Subcutaneous abdominal adipose tissue (tissue), 5 donors: ENCODE measurements at regions not wholly inside any gene's neighbourhood (a gene's known extent, or its start where the extent isn't known, plus 50 kb on each side); places are given as distances from the start of the nearest gene placed in this dataset.
"Not testable (repeated sequence)": the region's sequence is repeated elsewhere in the genome, so short reads cannot be mapped to it uniquely, and the experiment has no call there.

ENCODE experiments used
- H3K27ac ChIP-seq: one replicate; pipeline ENCODE4 v1.7.0; 2013; ENCODE audit warnings: low read depth, mild to moderate bottlenecking, inconsistent platforms, low read length, moderate library complexity
- H3K27me3 ChIP-seq, 5 donors: one replicate each; pipeline ENCODE4 v1.7.0; 2013; ENCODE audit warnings: low read length in 5 of 5, inconsistent platforms in 1 of 5; ENCODE audit not compliant: control insufficient read depth in 5 of 5, insufficient read depth in 4 of 5
- H3K36me3 ChIP-seq, 5 donors: one replicate each; pipeline ENCODE4 v1.7.0; 2013; ENCODE audit warnings: low read length in 5 of 5; ENCODE audit not compliant: control insufficient read depth in 5 of 5, insufficient read depth in 5 of 5
- H3K4me1 ChIP-seq, 5 donors: one replicate each; pipeline ENCODE4 v1.7.0; 2013; ENCODE audit warnings: low read length in 5 of 5, mild to moderate bottlenecking in 3 of 5, moderate library complexity in 1 of 5; ENCODE audit not compliant: control insufficient read depth in 5 of 5, insufficient read depth in 5 of 5
- H3K4me3 ChIP-seq, 5 donors: one replicate each; pipeline ENCODE4 v1.7.0; 2013; ENCODE audit warnings: low read length in 5 of 5, low read depth in 1 of 5
- H3K9ac ChIP-seq, 5 donors: one replicate each; pipeline ENCODE4 v1.7.0; 2013; ENCODE audit warnings: low read length in 5 of 5, mild to moderate bottlenecking in 4 of 5, moderate library complexity in 3 of 5
- H3K9me3 ChIP-seq, 5 donors: one replicate each; pipeline ENCODE4 v1.7.0; 2013; ENCODE audit warnings: low read length in 5 of 5; ENCODE audit not compliant: control insufficient read depth in 5 of 5
- donor health status: healthy.
- donor health status: healthy.
- donor health status: healthy.
- donor health status: healthy.
- donor health status: healthy.

DNA sequence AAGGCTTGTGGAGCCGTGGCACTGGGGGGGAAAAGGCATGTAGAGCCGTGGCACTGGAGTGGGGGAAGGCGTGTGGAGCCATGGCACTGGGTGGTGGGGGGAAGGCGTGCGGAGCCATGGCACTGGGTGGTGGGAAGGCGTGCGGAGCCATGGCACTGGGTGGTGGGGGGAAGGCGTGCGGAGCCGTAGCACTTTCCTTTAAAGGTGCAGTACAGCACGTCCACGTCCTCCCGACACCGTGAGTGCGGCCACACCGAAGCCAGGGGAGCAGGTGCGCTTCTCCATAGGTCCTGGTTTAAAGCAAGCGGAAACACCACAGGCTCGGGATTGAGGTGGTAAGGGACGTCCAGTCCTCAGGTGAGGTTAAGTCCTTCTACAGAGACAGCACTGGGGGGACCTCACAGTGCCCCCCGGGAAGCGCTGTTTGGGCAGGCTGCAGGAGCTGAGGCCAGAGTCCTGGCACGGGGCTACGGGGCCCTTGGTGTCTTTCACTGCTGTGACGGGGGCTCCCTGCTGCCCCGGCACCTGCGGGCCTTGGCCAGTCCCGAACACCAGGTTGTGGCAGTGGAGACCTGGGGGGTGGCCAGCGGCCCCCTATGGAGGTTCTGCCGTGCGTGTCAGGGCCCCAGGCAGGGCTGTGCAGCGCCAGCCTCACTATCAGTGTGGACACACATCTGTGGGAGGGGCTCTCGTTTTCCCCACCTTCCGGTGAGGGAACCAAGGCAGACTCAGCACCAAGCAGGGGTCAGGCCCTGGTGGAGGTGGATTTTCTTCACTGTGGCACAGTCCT, 93.0 kb upstream of the CTDP1 start:
- Histone ChIP-seq H3K9me3 (peaks cover 0 to 3% (median 0%) of the 10 kb centered on the region in 5 donors), H3K27ac (no peak overlapping the region), H3K36me3 (no peaks in the 10 kb centered on the region), H3K27me3 (no peaks in the 10 kb centered on the region), H3K4me3 (no peak overlapping the region), H3K4me1 (peaks cover 13 to 45% (median 30%) of the 10 kb centered on the region in 5 donors), H3K9ac (no peak overlapping the region)

DNA sequence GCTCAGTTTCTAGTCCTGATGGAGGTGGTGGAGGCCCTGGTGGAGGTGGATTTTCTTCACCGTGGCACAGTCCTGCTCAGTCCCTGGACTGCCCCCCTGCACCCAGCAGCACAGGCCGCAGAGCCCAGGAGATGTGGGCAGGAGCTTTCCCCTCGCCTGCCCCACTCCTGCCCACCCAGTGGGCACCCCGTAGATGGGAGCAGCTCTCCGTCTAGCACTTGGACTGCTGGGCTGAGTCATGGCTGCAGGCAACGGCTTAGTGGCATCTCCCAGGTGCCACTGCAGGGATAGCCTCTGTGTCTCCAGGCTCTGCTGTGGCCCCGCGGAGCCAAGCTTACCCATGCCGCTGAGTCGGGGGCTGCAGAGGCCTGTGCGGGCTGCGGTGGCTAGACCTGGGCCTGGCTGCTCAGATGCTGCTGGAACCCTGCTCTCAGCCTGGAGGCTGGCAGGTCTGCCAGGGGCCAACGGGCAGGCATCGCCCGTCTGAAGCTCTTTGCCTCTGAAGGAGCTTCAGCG, 92.3 kb upstream of the CTDP1 start:
- Histone ChIP-seq H3K4me3 (no peak overlapping the region), H3K27ac (no peak overlapping the region), H3K36me3 (no peaks in the 10 kb centered on the region), H3K9ac (no peak overlapping the region), H3K9me3 (no peaks in the 10 kb centered on the region), H3K4me1 (peaks cover 13 to 45% (median 30%) of the 10 kb centered on the region in 5 donors), H3K27me3 (no peaks in the 10 kb centered on the region)

DNA sequence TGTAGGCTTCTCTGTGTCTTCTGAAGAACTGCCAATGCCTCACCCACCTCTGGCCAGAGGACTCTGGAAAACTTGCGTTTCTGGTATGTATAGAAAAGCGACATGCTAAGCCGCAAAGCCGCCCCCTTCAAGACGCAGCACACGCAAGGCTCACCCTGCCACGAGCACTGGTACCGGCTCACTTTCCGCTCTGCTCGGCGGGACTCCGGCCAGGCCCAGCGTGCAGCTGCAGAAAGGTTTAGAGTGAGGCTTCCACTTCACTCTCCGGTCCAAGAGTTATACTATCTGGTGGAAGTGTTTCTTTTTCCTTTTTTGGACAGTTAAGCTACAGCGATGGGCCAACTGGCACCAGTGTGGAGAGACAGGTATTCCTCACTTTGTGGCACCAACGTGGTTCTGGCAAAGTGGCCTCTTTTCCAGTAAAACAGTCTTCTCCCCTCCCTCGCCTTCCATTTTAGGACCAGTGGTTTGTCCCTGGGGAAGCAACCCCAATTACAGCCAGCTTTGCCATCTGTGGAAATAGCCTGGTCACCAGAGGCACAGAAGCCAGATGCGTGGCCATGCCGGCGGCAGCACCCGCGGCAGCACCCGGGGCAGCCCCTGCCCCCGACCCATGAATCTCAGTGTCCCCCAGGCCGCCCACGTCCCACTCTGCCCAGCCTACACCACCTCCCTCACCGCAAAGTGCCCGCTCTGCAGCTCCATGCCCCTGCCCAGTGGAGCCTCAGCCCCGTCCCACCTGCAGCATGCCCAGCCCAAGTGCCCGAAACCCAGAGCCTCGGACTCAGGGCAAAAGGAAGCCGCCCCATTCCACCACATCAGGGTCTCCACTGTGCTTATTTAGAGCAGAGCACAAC, 91.6 kb upstream of the CTDP1 start:
- peak overlapping the region; percentile 69 for H3K27ac ChIP-seq

DNA sequence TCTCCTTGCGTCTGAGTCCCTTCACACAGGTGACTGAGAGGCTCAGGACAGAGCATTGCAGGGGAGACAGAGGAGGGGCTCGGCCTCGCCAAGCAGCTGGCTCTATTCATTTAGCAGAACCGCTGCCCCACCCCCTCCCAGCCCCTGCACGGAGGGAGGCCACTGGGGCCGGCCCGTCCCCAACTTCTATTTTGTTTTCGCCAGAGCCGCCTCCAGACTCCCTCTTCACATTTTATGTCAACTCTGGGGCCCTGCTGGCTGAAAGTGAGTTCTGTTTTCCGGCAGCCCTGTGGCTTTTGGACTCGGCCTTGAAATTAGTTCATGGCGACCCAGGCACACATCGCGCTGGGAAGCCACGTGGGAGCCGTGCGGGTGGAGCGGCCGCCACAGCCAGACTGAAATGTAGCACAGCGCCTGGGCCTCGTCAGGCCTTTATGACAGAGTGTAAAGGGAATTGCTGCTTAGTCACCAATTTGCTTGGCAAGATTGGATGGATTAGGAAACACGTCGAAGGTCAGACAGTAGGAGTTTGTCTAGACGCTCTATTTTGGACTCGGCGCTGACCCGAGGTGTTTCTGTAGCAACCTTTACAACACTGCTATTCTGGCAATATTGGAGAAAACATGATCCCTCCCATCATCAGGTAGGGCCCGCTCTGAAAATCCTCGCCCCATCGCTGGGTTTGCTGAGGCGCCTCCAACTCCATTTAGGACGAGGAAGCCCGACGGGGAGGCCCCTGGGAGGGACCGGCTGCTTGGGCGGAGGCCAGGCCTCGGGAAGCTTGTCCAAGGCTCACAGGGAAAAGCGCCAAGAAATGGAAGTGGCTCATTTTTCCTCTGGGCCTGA, 90.7 kb upstream of the CTDP1 start:
- Histone ChIP-seq H3K4me1 (peaks cover 13 to 38% (median 30%) of the 10 kb centered on the region in 5 donors), H3K27ac (peak overlapping the region; percentile 69), H3K27me3 (no peaks in the 10 kb centered on the region), H3K9me3 (peaks cover 0 to 13% (median 4%) of the 10 kb centered on the region in 5 donors), H3K4me3 (no peak overlapping the region), H3K9ac (no peak overlapping the region), H3K36me3 (no peaks in the 10 kb centered on the region)

More for the DNA sequence above, 91.6 kb upstream of the CTDP1 start:
- no peaks in the 10 kb centered on the region for H3K36me3 ChIP-seq
- no peak overlapping the region for H3K9ac ChIP-seq
- H3K9me3 ChIP-seq: peaks cover 0 to 6% (median 4%) of the 10 kb centered on the region in 5 donors
- H3K27me3 ChIP-seq: no peaks in the 10 kb centered on the region
- no peak overlapping the region for H3K4me3 ChIP-seq
- peaks cover 13 to 42% (median 30%) of the 10 kb centered on the region in 5 donors for H3K4me1 ChIP-seq

DNA sequence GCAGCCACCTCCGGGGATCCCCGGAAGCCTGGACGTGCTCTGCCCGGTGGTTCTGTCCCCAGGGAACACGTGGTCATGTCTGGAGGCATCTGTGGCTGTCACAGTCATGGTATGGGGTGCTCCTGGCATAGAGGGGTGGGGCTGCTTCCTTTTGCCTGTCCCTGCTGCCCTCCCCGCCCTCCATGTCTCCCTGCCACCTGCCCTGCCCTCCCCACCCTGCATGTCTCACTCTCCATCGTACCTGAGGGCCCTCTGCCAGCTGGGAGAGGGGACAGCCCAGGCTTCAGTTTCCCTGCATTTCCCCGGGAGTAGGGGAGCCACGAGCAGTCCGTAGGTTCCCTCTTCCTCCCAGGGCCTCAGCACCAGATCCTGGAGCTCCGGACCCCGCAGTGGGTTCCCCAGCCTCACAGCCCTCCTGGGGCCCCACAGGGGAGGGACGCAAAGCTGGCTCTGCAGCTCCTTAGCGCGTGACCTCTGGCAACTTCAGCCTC, 90.0 kb upstream of the CTDP1 start:
- Histone ChIP-seq H3K27me3 (no peaks in the 10 kb centered on the region), H3K9ac (no peak overlapping the region), H3K4me3 (peak overlapping the region in 1 of 5 donors; percentile 34), H3K27ac (no peak overlapping the region), H3K4me1 (peaks cover 13 to 35% (median 30%) of the 10 kb centered on the region in 5 donors), H3K9me3 (peaks cover 0 to 13% (median 4%) of the 10 kb centered on the region in 5 donors), H3K36me3 (peaks cover 0 to 3% (median 0%) of the 10 kb centered on the region in 5 donors)

DNA sequence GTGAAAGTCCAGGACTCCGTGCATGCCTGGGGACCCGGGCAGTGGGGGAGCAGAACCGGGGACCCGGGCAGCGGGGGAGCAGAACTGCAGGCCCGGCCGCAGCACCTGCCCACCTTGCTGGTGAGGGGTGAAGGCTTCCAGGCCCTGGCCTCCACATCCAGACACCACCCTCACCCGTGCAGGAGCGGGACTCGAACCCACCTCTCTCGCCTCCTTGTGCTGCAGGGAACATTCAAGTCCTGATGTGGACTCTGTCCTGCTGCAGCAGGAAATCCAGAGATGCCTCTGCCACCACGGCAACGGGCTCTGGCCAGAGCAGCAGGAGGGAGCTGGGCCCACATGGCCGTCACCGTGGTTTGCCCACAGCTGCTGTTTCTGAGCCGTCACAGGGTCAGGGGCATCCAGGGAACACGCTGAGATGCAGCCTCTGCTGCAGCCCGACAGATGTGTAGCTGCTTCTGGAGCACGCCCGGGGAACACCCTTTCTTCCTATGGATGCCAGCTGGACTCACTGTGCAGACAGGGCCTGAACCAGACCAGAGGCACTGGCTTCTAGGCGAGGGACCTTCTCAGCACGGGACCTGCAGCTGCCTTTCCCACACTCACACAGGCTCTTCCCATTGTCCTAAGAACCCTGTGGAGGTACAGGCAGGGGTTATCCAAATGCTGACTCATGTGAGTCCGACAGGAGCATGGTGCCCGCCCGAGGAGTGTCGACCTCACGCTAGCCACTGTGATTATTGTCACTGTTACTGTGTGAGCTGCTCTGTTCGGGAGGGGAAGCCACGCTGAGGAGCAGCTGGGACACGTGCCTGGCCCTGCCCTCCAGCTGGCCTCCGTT, 89.2 kb upstream of the CTDP1 start:
- peaks cover 0 to 13% (median 4%) of the 10 kb centered on the region in 5 donors for H3K9me3 ChIP-seq
- H3K36me3 ChIP-seq: peaks cover 0 to 3% (median 0%) of the 10 kb centered on the region in 5 donors
- peaks cover 13 to 33% (median 30%) of the 10 kb centered on the region in 5 donors for H3K4me1 ChIP-seq
- H3K27me3 ChIP-seq: no peaks in the 10 kb centered on the region
- no peak overlapping the region for H3K9ac ChIP-seq
- H3K27ac ChIP-seq: no peak overlapping the region
- H3K4me3 ChIP-seq: no peak overlapping the region

DNA sequence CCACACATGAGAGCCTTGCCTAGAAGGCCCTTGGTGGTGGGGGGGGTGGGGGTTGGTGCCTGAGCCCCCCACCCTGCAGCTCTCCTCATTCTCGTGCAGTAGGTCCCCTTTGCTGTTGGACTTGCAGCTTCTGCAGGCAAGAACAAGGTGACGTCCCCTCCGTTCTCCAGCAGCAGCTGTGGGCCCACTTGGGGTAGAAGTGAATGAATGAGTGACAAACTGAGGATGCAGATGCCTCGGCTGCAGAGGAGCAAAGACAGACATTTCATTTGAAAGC, 88.6 kb upstream of the CTDP1 start:
- peaks cover 0 to 13% (median 6%) of the 10 kb centered on the region in 5 donors for H3K9me3 ChIP-seq
- peaks cover 0 to 2% (median 1%) of the 10 kb centered on the region in 5 donors for H3K27me3 ChIP-seq
- no peak overlapping the region for H3K4me3 ChIP-seq
- H3K9ac ChIP-seq: no peak overlapping the region
- no peak overlapping the region for H3K27ac ChIP-seq
- peaks cover 0 to 3% (median 0%) of the 10 kb centered on the region in 5 donors for H3K36me3 ChIP-seq
- peaks cover 13 to 33% (median 30%) of the 10 kb centered on the region in 5 donors for H3K4me1 ChIP-seq

DNA sequence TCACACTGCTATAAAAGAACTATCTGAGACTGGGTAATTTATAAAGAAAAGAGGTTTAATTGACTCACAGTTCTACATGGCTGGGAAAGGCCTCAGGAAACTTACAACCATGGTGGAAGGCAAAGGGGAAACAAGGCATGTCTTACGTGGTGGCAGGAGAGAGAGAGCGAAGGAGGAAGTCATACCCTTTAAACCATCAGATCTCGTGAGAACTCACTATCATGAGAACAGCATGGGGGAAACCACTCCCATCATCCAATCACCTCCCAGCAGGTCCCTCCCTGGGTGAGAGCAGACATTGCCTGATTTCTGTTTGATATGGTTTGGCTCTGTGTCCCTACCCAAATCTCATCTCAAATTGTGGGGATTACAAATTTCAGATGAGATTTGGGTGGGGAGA, 86.9 kb upstream of the CTDP1 start:
- Histone ChIP-seq H3K9me3 (peaks cover 0 to 17% (median 10%) of the 10 kb centered on the region in 5 donors), H3K27me3 (peaks cover 0 to 15% (median 11%) of the 10 kb centered on the region in 5 donors), H3K4me1 (peaks cover 13 to 31% (median 27%) of the 10 kb centered on the region in 5 donors)
- H3K27ac ChIP-seq, H3K4me3 ChIP-seq, H3K36me3 ChIP-seq, H3K9ac ChIP-seq: not testable (repeated sequence)
